Activated T-helper 17 cell treated with anti-CD3 and anti-CD28 coated beads, Interleukin-2, amount 50 U/mL, for 72 hours (primary cell): ENCODE measurements at regions not wholly inside any gene's neighbourhood (a gene's known extent, or its start where the extent isn't known, plus 50 kb on each side); places are given as distances from the start of the nearest gene placed in this dataset.

ENCODE experiments used
- ATAC-seq: fragments of 150-1000 bp; cut with Tn5 transposase; replicated peaks from 2 replicates; pipeline ENCODE4 v1.10.0; 2021; ENCODE audit warnings: mild to moderate bottlenecking, moderate library complexity
- H3K27ac Mint-ChIP-seq: one replicate; pipeline ENCODE4 v1.8.0; 2022; ENCODE audit warnings: mixed read lengths
- H3K27me3 Mint-ChIP-seq: one replicate; pipeline ENCODE4 v1.8.0; 2022; ENCODE audit warnings: mixed read lengths
- H3K36me3 Mint-ChIP-seq: one replicate; pipeline ENCODE4 v1.8.0; 2022; ENCODE audit warnings: low read depth, mild to moderate bottlenecking, mixed read lengths
- H3K4me1 Mint-ChIP-seq: one replicate; pipeline ENCODE4 v1.8.0; 2022; ENCODE audit warnings: mixed read lengths
- H3K4me3 Mint-ChIP-seq: one replicate; pipeline ENCODE4 v1.8.0; 2022; ENCODE audit warnings: mild to moderate bottlenecking, mixed read lengths
- H3K9me3 Mint-ChIP-seq: one replicate; pipeline ENCODE4 v1.8.0; 2022; ENCODE audit warnings: mixed read lengths

DNA sequence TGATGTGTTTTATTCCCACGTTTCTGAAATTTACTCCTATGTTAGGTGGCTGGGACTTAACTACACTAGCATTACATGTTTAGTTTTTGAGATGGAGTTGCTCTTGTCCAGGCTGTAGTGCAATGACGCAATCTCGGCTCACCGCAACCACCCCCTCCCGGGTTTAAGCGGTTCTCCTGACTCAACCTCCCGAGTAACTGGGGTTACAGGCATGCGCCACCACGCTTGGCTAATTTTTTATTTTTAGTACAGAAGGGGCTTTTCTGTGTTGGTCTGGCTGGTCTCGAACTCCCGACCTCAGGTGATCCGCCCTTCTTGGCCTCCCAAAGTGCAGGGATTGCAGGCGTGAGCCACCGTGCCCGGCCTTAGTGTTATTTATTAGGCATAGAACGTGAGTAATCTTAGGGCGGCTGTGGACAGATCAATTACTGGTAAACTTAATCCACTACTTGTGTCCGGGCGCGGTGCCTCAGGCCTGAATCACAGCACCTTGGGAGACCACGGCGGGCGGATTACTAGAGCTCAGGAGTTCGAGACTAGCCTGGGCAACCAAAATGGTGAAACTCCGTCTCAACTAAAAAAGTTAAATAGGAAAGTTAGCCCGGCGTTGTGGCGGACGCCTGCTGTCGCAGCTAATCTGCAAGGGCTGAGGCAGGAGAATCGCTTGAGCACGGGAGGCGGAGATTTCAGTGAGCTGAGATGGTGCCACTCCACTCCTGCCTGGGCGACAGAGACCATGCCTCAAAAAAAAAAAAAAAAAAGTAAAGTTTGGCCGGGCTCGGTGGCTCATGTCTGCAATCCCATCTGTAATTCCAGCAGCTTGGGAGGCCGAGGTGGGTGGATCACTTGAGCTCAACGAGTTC, 123.7 kb upstream of the BTN3A2 start:
- Mint-ChIP-seq H3K9me3 (no peaks in the 10 kb centered on the region), H3K4me3 (peak overlapping the region; percentile 88), H3K27ac (peak overlapping the region; percentile 92), H3K27me3 (no peaks in the 10 kb centered on the region), H3K36me3 (peaks cover 14% of the 10 kb centered on the region), H3K4me1 (peaks cover 22% of the 10 kb centered on the region)
- ATAC-seq = peak; percentile 67

DNA sequence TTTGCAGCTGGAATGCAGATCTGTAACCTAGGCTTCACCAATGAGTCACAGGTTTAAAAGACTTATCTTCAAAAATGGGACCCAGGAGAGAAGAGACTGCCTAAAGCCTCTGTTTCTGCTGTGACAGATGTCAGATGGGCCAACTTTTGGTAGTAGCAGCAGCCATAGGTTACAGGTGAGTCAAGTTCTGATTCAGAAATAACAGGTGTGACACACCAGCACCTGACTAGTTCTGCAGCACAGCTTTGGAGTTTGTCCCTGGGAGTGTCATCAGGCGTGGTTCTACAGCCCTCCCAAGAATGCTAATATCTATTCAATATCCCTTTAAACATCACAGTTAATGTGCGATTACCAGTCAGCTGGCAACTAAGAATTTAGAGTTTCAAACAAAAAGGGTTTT, 121.9 kb upstream of the BTN3A2 start:
- no peak for ATAC-seq
- H3K27me3 Mint-ChIP-seq = no peaks in the 10 kb centered on the region
- H3K27ac Mint-ChIP-seq = no peak overlapping the region
- H3K9me3 Mint-ChIP-seq = no peaks in the 10 kb centered on the region
- peaks cover 22% of the 10 kb centered on the region for H3K4me1 Mint-ChIP-seq
- H3K36me3 Mint-ChIP-seq = peaks cover 14% of the 10 kb centered on the region
- H3K4me3 Mint-ChIP-seq = no peak overlapping the region

DNA sequence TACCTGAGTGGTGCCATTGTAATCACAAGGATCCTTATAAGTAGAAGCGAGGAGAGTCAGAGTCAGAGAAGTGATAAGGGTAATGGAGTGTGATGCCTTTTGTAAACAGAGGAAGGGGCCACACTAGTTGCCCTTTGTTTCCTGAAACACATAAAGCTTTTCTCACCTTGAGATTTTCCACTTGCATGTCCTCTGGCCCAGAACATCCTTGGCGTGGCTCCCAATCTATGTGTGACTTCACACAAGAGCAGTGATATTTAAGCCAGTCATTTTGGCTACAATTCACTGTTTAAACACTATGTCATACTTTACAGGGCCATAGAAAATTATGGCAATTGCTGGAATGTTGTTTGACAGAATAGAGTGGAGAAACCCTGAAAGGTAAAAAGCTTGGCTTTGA, 121.2 kb upstream of the BTN3A2 start:
- H3K9me3 Mint-ChIP-seq = no peaks in the 10 kb centered on the region
- no peak for ATAC-seq
- H3K36me3 Mint-ChIP-seq = peaks cover 14% of the 10 kb centered on the region
- no peaks in the 10 kb centered on the region for H3K27me3 Mint-ChIP-seq
- H3K27ac Mint-ChIP-seq = no peak overlapping the region
- H3K4me3 Mint-ChIP-seq = no peak overlapping the region
- H3K4me1 Mint-ChIP-seq = peaks cover 22% of the 10 kb centered on the region

DNA sequence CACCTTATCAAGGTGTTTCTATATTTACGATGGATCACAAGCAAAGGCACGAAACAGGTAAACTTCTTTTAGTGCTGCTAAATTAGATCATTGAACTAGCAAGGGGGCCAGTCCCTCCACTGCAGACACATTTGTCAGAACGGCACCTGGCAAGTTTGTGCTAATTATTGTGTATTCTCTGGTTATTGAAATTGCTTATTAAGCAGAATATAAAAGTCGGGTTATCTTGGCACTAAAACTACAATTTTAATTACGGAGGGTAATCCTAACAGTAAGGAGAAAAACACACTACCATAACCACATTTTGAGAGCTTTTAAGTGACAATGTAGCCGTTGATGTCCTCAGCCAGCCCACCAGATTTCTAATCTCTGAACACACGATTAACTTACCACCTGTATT, 118.9 kb upstream of the BTN3A2 start:
- Mint-ChIP-seq H3K4me3 (no peak overlapping the region), H3K36me3 (peaks cover 14% of the 10 kb centered on the region), H3K27me3 (no peaks in the 10 kb centered on the region), H3K4me1 (peaks cover 16% of the 10 kb centered on the region), H3K27ac (no peak overlapping the region), H3K9me3 (no peaks in the 10 kb centered on the region)
- ATAC-seq = no peak

DNA sequence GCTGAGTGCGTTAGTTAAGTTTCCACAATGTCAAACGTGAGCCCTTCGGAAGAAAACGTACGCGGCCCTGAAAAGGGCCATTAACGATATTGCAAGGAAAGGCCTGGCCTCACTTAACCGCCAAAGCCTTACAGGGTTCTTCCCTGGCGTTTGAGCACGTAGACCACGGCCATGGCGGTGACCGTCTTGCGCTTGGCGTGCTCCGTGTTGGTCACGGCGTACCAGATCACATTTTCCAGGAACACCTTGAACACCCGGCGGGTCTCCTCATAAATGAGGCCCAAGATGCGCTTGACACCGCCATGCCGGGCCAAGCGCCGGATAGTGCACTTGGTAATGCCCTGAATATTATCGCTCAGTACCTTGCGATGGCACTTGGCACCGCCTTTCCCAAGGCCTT, 118.4 kb upstream of the BTN3A2 start:
- H3K4me3 Mint-ChIP-seq = no peak overlapping the region

DNA sequence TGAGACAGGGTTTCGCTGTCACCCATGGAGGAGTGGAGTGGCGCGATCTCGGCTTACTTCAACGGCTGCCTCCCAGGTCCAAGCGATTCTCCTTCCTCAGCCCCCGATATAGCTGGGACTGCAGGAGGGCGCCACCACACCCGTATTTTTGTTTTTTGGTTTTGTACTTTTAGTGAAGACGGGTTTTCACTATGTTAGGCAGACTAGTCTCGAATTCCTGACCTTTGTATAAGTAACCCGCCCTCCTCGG, 115.4 kb upstream of the BTN3A2 start:
- H3K9me3 Mint-ChIP-seq = no peaks in the 10 kb centered on the region
- peaks cover 12% of the 10 kb centered on the region for H3K4me1 Mint-ChIP-seq

More for the DNA sequence above, 118.4 kb upstream of the BTN3A2 start:
- peaks cover 12% of the 10 kb centered on the region for H3K4me1 Mint-ChIP-seq
- H3K9me3 Mint-ChIP-seq = no peaks in the 10 kb centered on the region
- peaks cover 17% of the 10 kb centered on the region for H3K36me3 Mint-ChIP-seq
- no peak overlapping the region for H3K27ac Mint-ChIP-seq
- H3K27me3 Mint-ChIP-seq = no peaks in the 10 kb centered on the region
- ATAC-seq = no peak

DNA sequence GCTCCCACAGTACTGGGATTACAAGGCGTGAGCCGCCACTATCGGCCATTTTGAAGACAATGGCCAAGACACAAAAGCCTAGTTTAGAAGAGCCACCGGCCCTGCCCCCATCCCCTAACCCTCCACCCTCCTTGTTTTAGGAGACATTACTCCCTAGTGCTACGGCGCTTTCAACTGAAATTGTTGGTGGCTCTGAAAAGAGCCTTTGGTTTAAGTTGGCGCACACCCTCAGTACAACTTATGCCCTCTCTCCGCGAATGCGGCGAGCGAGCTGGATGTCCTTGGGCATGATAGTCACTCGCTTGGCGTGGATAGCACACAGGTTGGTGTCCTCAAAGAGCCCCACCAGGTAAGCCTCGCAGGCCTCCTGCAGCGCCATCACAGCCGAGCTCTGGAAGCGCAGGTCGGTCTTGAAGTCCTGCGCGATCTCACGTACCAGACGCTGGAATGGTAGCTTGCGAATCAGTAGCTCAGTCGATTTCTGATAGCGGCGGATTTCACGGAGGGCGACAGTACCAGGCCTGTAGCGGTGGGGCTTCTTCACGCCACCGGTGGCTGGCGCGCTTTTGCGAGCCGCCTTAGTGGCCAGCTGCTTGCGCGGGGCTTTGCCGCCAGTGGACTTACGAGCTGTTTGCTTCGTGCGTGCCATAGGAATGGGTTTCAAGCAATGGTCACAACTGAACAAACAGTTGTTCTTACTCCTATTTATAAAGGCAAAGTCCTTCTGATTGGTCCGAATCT, 114.9 kb upstream of the BTN3A2 start:
- peaks cover 26% of the 10 kb centered on the region for H3K36me3 Mint-ChIP-seq
- H3K4me1 Mint-ChIP-seq = peaks cover 7% of the 10 kb centered on the region
- ATAC-seq = peak; percentile 70
- peak overlapping the region; percentile 90 for H3K27ac Mint-ChIP-seq
- no peaks in the 10 kb centered on the region for H3K9me3 Mint-ChIP-seq
- peak overlapping the region; percentile 92 for H3K4me3 Mint-ChIP-seq
- no peaks in the 10 kb centered on the region for H3K27me3 Mint-ChIP-seq

More for the DNA sequence above, 115.4 kb upstream of the BTN3A2 start:
- peaks cover 26% of the 10 kb centered on the region for H3K36me3 Mint-ChIP-seq
- H3K27ac Mint-ChIP-seq = peak overlapping the region; percentile 90
- no peaks in the 10 kb centered on the region for H3K27me3 Mint-ChIP-seq
- H3K4me3 Mint-ChIP-seq = peak overlapping the region; percentile 92
- ATAC-seq = peak; percentile 45

DNA sequence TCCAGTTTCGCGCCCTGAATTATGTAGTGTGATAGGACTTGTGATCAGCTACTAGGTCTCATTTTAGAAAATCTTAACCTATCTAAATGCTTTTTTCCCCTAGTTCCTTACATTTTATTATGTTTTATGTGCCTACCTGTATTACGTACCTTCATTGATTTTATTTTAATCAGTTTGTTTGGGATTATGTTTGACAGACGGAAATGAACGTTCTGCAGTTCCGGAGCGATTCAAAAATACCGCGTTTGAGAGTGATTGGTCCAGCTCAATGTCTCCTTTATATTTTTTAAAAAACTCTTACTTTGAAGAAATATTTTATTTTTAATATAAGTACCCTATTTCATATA, 114.3 kb upstream of the BTN3A2 start:
- peak; percentile 11 for ATAC-seq
- Mint-ChIP-seq H3K4me1 (peaks cover 6% of the 10 kb centered on the region), H3K9me3 (no peaks in the 10 kb centered on the region), H3K27ac (peak overlapping the region; percentile 90), H3K27me3 (no peaks in the 10 kb centered on the region), H3K4me3 (peak overlapping the region; percentile 92), H3K36me3 (peaks cover 26% of the 10 kb centered on the region)

DNA sequence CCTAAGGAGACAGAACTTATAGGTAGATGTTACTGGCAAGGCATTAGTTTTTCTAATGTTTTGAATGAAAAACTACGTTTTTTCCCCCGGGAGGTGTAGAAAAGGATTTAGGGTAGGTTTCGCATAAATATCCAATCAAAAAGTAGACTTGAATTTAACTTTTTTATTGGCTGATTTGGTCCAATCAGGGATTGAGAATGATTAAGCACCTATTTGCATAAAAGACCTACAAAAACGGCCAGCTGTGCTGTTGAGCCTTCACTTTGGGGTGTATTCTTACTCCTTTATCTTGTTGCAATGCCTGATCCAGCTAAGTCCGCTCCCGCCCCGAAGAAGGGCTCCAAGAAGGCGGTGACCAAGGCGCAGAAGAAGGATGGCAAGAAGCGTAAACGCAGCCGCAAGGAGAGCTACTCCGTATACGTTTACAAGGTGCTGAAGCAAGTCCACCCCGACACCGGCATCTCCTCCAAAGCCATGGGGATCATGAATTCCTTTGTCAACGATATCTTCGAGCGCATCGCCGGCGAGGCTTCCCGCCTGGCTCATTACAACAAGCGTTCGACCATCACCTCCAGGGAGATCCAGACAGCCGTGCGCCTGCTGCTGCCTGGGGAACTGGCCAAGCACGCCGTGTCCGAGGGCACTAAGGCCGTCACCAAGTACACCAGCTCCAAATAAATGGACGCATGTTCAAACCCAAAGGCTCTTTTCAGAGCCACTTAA, 113.5 kb upstream of the BTN3A2 start:
- ATAC-seq = peak; percentile 71
- Mint-ChIP-seq H3K9me3 (no peaks in the 10 kb centered on the region), H3K27me3 (no peaks in the 10 kb centered on the region), H3K4me1 (peaks cover 6% of the 10 kb centered on the region), H3K4me3 (peak overlapping the region; percentile 92), H3K36me3 (peaks cover 26% of the 10 kb centered on the region), H3K27ac (peak overlapping the region; percentile 90)

DNA sequence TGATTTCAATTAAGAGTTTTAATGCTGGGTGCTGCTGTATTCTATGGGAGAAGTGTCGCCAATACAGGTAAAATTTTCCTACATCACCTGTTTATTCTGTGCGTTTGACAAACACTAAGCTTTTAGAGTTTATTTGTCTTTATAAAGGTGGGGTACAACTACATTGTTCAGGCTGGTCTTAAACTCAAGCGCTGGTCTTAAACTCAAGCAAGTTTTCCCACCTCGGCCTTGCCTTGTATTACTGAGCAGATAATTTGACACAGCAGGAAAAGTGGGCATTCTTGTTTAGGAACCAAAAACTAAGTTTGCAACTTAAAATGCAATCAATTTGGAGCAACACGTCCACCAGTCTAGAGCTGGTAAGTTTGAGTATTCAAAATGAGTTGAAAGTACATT, 112.9 kb upstream of the BTN3A2 start:
- Mint-ChIP-seq H3K9me3 (no peaks in the 10 kb centered on the region), H3K27me3 (no peaks in the 10 kb centered on the region), H3K27ac (peak overlapping the region; percentile 90), H3K36me3 (peaks cover 26% of the 10 kb centered on the region), H3K4me1 (peaks cover 6% of the 10 kb centered on the region), H3K4me3 (peak overlapping the region; percentile 92)
- no peak for ATAC-seq

DNA sequence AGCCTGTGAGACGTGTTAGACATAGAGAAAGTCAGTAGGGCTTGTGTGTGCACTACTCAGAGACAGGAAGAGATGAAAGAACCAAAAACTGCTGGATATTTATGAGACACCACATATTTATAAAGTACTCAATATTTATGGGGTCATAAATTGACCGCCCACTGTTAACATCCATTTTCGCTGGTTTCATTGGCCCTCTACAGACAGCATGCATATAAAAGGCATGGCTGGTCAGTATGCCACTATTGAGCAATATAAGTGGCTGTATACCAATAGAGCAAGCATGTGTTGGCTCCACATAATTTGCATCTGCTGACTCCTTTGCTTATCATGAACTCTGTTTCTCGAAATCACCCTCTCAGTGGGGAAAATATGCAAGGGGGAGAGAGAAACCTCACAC, 110.3 kb upstream of the BTN3A2 start:
- H3K27ac Mint-ChIP-seq = no peak overlapping the region
- peaks cover 6% of the 10 kb centered on the region for H3K4me1 Mint-ChIP-seq
- H3K4me3 Mint-ChIP-seq = peak overlapping the region; percentile 6
- H3K27me3 Mint-ChIP-seq = no peaks in the 10 kb centered on the region
- H3K9me3 Mint-ChIP-seq = no peaks in the 10 kb centered on the region
- ATAC-seq = no peak
- H3K36me3 Mint-ChIP-seq = peaks cover 21% of the 10 kb centered on the region

DNA sequence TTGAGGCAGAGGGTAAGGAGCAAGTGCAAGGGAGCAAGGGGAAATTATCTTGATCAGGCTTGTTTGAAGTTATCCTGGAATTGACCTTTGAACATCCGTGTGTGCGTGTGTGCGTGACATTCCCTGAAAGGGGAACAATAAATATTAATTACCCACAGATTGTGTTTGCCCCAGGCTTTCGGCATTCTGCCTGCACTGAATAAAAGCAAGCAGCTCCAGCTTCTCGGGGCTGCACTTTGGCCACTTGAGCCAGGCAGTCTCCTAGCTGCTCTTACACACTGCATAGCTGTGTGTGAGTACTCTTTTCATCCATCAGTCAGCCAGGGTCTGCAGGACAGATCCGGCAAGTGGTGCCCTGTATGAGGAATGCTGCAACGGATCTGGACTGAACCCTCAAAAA, 107.7 kb upstream of the BTN3A2 start:
- Mint-ChIP-seq H3K27ac (no peak overlapping the region), H3K27me3 (no peaks in the 10 kb centered on the region), H3K4me1 (peaks cover 6% of the 10 kb centered on the region), H3K36me3 (peaks cover 2% of the 10 kb centered on the region), H3K4me3 (no peak overlapping the region), H3K9me3 (no peaks in the 10 kb centered on the region)
- no peak for ATAC-seq

DNA sequence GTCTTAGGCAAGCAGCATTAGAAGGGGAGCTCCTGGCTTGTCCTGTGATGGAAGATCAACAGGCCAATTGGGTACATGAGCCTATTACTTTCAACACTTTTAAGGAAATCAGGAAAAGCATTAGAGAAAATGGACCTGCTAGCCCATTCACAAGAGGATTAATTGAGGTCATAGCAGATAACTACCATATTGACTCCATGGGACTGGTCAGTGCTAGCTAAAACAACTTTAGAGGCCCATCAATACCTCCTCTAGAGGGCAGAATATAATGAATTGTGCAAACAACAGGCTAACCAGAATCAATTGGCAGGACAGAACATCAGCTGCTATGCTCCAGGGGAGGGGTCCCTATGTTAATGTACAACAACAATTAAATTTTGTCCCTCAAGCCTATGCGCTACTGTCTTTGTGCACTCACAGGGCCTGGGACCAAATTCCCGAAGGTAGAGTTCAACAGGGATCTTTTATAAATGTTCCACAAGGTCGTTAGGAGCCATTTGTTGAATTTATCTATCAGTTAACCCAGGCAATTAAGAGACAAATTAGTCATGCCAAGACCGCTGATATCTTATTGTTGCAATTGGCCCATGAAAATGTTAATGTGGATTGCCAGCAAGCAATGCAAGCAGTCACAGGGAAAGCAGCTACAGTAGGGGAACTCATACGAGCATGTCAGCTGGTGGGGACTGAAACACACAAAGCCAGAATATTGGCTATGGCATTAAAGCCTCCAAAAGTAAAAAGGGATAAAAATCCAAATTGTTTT, 106.6 kb upstream of the BTN3A2 start:
- Mint-ChIP-seq H3K9me3 (no peaks in the 10 kb centered on the region), H3K36me3 (no peaks in the 10 kb centered on the region), H3K27ac (no peak overlapping the region), H3K4me3 (no peak overlapping the region), H3K4me1 (peaks cover under 1% of the 10 kb centered on the region), H3K27me3 (no peaks in the 10 kb centered on the region)
- no peak for ATAC-seq

DNA sequence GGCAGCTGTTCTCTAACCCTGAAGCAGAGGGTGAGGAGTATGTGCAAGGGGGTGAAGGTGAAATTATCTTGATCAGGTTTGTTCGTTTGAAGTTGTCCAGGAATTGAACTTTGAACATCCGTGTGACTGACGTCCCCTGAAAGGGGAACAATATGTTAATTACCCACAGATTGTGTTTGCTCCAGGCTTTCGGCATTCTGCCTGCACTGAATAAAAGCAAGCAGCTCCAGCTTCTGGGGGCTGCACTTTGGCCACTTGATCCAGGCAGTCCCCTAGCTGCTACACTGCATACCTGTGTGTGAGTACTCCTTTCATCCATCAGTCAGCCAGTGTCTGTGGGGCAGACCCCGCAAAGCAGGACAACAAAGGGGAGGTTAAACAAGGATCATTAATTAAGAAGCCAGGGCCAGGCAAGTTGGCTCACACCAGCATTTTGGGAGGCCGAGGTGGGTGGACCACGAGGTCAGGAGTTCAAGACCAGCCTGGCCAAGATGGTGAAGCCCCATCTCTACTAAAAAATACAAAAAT, 104.8 kb upstream of the BTN3A2 start:
- no peak for ATAC-seq
- Mint-ChIP-seq H3K4me1 (no peaks in the 10 kb centered on the region), H3K4me3 (no peak overlapping the region), H3K27me3 (no peaks in the 10 kb centered on the region), H3K9me3 (no peaks in the 10 kb centered on the region), H3K27ac (no peak overlapping the region), H3K36me3 (no peaks in the 10 kb centered on the region)
